PFSK-1 (cell line): ENCODE measurements at regions not wholly inside any gene's neighbourhood (a gene's known extent, or its start where the extent isn't known, plus 50 kb on each side); places are given as distances from the start of the nearest gene placed in this dataset.

Source experiments
- FOXP2 ChIP-seq: optimal IDR thresholded peaks from 2 replicates; pipeline ENCODE3; 2011; ENCODE audit warnings: borderline replicate concordance, control low read depth, inconsistent platforms; ENCODE audit not compliant: insufficient read depth; ENCODE audit errors: extremely low read length, extremely low read depth
- POLR2AphosphoS5 ChIP-seq: IDR thresholded peaks from 2 replicates; pipeline ENCODE4 v1.6.1; 2012; ENCODE audit warnings: low read depth, mild to moderate bottlenecking, control low read depth, low read length, moderate library complexity
- SIN3A ChIP-seq: IDR thresholded peaks from 2 replicates; pipeline ENCODE4 v1.6.1; 2012; ENCODE audit warnings: mild to moderate bottlenecking, low read length, moderate library complexity, borderline replicate concordance; ENCODE audit not compliant: insufficient read depth
- TAF1 ChIP-seq: IDR thresholded peaks from 2 replicates; pipeline ENCODE4 v1.6.1; 2012; ENCODE audit warnings: low read length, control low read depth, borderline replicate concordance; ENCODE audit not compliant: insufficient read depth
- TF ChIP-seq, protein P1 (sequence below), 2 experiments: IDR thresholded peaks; 2 replicates each; pipeline versions ENCODE4 v1.6.1 to v1.8.0; 2011 to 2012; ENCODE audit warnings: low read depth in 2 of 2, low read length in 2 of 2, control low read depth in 1 of 2, inconsistent platforms in 1 of 2, mild to moderate bottlenecking in 1 of 2, moderate library complexity in 1 of 2; ENCODE audit not compliant: insufficient read depth in 1 of 2

DNA sequence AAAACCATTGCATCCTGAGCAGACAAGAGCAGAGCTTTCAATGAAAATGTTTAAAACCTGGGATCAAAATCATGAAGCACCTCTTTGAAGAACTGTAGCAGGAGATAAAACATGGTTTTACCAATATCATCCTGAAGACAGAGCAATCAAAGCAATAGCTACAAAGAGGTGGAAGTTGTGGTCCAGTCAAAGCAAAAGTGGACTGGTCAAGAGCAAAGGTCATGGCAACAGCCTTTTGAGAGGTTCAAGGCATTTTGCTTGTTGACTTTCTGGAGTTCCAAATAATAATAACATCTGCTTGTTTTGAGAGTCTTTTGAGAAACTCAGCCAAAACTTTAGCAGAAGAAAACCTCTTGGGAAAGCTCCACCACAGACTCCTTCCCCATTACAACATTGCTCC, 893.9 kb upstream of the POT1 start:
- TF ChIP-seq POLR2AphosphoS5 (no peak), SIN3A (no peak), TAF1 (no peak), FOXP2 (no peak)
- TF ChIP-seq, protein P1, sequence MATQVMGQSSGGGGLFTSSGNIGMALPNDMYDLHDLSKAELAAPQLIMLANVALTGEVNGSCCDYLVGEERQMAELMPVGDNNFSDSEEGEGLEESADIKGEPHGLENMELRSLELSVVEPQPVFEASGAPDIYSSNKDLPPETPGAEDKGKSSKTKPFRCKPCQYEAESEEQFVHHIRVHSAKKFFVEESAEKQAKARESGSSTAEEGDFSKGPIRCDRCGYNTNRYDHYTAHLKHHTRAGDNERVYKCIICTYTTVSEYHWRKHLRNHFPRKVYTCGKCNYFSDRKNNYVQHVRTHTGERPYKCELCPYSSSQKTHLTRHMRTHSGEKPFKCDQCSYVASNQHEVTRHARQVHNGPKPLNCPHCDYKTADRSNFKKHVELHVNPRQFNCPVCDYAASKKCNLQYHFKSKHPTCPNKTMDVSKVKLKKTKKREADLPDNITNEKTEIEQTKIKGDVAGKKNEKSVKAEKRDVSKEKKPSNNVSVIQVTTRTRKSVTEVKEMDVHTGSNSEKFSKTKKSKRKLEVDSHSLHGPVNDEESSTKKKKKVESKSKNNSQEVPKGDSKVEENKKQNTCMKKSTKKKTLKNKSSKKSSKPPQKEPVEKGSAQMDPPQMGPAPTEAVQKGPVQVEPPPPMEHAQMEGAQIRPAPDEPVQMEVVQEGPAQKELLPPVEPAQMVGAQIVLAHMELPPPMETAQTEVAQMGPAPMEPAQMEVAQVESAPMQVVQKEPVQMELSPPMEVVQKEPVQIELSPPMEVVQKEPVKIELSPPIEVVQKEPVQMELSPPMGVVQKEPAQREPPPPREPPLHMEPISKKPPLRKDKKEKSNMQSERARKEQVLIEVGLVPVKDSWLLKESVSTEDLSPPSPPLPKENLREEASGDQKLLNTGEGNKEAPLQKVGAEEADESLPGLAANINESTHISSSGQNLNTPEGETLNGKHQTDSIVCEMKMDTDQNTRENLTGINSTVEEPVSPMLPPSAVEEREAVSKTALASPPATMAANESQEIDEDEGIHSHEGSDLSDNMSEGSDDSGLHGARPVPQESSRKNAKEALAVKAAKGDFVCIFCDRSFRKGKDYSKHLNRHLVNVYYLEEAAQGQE (IDR thresholded peaks at IDR 0.05; ENCODE audit: insufficient read depth in 1 of 2, low read depth in 2 of 2, low read length in 2 of 2), result no peak
